ENCODE measurements at regions not wholly inside any gene's neighbourhood (a gene's known extent, or its start where the extent isn't known, plus 50 kb on each side); places are given as distances from the start of the nearest gene placed in this dataset.

- FAIRE-seq = no peak
- POLR2A ChIA-PET (ENCODE audit: partially characterized antibody) = no interaction called here
- H3K4me1 ChIP-seq (replicated peaks in 1 of 4; ENCODE audit: control insufficient read depth in 3 of 4, insufficient read depth in 4 of 4, low read length in 3 of 4) = no peaks in the 10 kb centered on the region
- H3K4me2 ChIP-seq (ENCODE audit: insufficient read depth in 1 of 2, low read depth in 2 of 2, low read length in 2 of 2) = no peak overlapping the region
- no peak overlapping the region for H4K91ac ChIP-seq (replicated peaks; ENCODE audit: insufficient read length, low read length)
- no peak overlapping the region for H3K18ac ChIP-seq (ENCODE audit: extremely low read depth, low read length)
- H3K79me2 ChIP-seq (ENCODE audit: control insufficient read depth in 1 of 2, insufficient read depth in 2 of 2, low read length in 2 of 2) = no peaks in the 10 kb centered on the region
- H3K9ac ChIP-seq (replicated peaks in 1 of 4; ENCODE audit: extremely low read depth in 1 of 4, low read depth in 3 of 4, low read length in 3 of 4) = no peak overlapping the region
- H3K36me3 ChIP-seq (ENCODE audit: control insufficient read depth in 2 of 4, insufficient read depth in 4 of 4, low read length in 3 of 4) = no peaks in the 10 kb centered on the region
- H2BK120ac ChIP-seq (replicated peaks; ENCODE audit: low read depth, low read length) = no peak overlapping the region
- H2AK5ac ChIP-seq (ENCODE audit: low read depth, low read length) = no peak overlapping the region
- no peak overlapping the region for H2BK20ac ChIP-seq (ENCODE audit: low read length)
- H3K56ac ChIP-seq (replicated peaks; ENCODE audit: insufficient read length, low read depth, low read length) = no peak overlapping the region
- DNase-seq (ENCODE audit: low read depth in 1 of 2, low spot score in 2 of 2) = no peak
- no peak overlapping the region for H2BK12ac ChIP-seq (ENCODE audit: low read depth, low read length)
- no peak overlapping the region for H3K27ac ChIP-seq (ENCODE audit: low read depth, low read length)
- no peak overlapping the region for H3K14ac ChIP-seq (ENCODE audit: insufficient read length)
- H3K4ac ChIP-seq (replicated peaks; ENCODE audit: insufficient read length, low read depth, low read length) = no peak overlapping the region
- no peaks in the 10 kb centered on the region for H3K9me3 ChIP-seq (ENCODE audit: insufficient read depth in 2 of 2, low read depth in 1 of 2, low read length in 1 of 2)
- 94% methylated on average over 2 of the region's 2 CpGs; no CpG with 5 or more reads in 1 of the 2 experiments for WGBS, 2 experiments (ENCODE audit: extremely low coverage in 1 of 2, insufficient coverage in 1 of 2, insufficient read length in 1 of 2, insufficient replicate concordance in 2 of 2, low coverage in 1 of 2, low lambda C conversion rate in 2 of 2, missing lambda C conversion rate in 1 of 2)
- no peak overlapping the region for H2AFZ ChIP-seq (ENCODE audit: low read length)
- H3K27me3 ChIP-seq (replicated peaks in 1 of 4; ENCODE audit: control insufficient read depth in 3 of 4, extremely low read depth in 1 of 4, insufficient read depth in 3 of 4, low read length in 3 of 4) = no peaks in the 10 kb centered on the region
- no peak overlapping the region for H3K4me3 ChIP-seq (ENCODE audit: extremely low read depth in 1 of 4, insufficient read depth in 2 of 4, low read depth in 3 of 4, low read length in 4 of 4)
- no peak overlapping the region for H4K8ac ChIP-seq (ENCODE audit: extremely low read depth, insufficient read depth, low read length)
- H2BK5ac ChIP-seq (ENCODE audit: low read depth, low read length) = no peak overlapping the region
- CTCF ChIA-PET (ENCODE audit: partially characterized antibody) = no interaction called here
- H4K5ac ChIP-seq (ENCODE audit: insufficient read length, low read depth, low read length) = no peak overlapping the region
- no peaks in the 10 kb centered on the region for H3K79me1 ChIP-seq (ENCODE audit: low read depth, low read length)
- H4K20me1 ChIP-seq (replicated peaks in 1 of 2; ENCODE audit: control insufficient read depth in 1 of 2, insufficient read depth in 2 of 2, low read length in 2 of 2) = no peaks in the 10 kb centered on the region
- TF ChIP-seq MAX (IDR thresholded peaks at IDR 0.05) (no peak), SP2 (IDR thresholded peaks at IDR 0.05; ENCODE audit: low read length) (no peak), RAD21 (IDR thresholded peaks at IDR 0.05 in 1 of 2, conservative IDR thresholded peaks at IDR 0.05 in 1 of 2; ENCODE audit: low read depth in 2 of 2, low read length in 2 of 2) (no peak)
- no peak overlapping the region for H2BK15ac ChIP-seq (ENCODE audit: low read length)
- H3K23ac ChIP-seq (ENCODE audit: insufficient read length) = no peak overlapping the region
- H3K23me2 ChIP-seq (ENCODE audit: low read depth, low read length) = no peaks in the 10 kb centered on the region
These were observed 525.3 kb upstream of the ADGRL4 start for GRCh38 chr1:79531790-79532189.

Data from H1 (cell line).